Fibroblast of the conjunctiva (primary cell): ENCODE measurements at regions not wholly inside any gene's neighbourhood (a gene's known extent, or its start where the extent isn't known, plus 50 kb on each side); places are given as distances from the start of the nearest gene placed in this dataset.

Experiments
- DNase-seq: peaks from one replicate; pipeline ENCODE4 v3.0.0-alpha.2; 2010; ENCODE audit warnings: low read depth

DNA sequence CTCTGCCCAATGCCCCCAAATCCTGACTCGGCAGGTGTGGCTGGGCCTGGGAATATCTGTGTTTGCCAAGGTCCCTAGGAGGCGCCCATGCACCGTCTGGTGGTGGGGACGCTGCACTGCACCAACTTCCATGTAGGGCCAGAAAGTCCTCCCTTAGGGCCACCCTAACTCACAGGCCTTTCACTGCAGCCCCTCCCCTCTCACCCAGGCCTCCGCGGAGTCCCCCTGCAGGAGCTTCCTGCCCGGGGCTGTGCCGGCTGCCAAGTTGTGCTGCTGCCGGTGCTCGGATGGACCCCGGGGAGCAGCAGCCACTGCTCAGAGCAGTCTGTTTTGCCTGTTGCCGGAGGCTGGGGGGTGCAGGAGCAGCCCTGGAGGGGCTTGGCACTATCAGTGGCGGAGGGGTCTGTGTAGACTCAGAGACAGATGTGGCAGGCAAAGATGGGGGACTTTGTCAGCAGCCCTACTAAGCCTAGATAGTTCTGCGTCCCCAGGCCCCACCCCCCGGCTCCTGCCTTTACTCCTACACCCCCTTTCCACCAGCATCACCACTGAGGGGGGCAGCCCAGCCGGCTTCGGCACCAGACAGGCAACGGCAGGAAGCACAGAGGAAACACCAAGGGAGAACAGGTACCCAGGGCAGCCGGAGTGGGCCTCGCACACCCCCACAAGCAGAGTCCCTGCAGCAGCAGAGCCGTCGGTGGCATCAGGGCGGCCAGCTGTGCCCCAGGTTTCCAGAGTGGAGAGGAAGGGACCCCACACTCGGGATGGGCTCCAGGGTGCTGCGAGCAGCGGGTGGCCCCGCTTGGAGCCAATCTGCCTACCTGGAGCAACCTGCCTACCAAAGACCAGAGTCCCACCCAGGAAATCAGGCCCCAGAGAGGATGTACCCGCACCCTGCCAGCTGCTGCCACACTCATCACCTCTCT, 124.3 kb downstream of the TRIM29 start:
- no peak for DNase-seq

DNA sequence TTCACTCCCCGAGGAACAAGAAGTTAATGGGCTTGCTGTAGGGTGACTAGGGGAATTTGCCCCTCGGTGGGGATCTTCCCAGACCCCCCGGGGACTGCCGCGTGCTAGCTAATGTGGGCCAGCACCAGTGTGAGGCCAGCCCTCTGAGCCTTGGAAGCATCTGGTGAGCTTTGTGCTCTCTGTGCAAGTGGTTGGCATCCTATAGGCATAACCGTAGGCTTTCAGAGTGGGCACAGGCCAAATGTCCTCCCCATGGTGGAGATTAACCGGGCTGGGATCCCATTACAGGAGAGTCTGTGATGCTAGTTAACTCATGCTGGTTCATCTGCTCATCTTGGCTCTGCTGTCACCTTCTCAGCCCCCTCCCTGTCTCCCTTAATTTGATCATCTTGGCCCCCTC, 125.7 kb downstream of the TRIM29 start:
- DNase-seq, result no peak

DNA sequence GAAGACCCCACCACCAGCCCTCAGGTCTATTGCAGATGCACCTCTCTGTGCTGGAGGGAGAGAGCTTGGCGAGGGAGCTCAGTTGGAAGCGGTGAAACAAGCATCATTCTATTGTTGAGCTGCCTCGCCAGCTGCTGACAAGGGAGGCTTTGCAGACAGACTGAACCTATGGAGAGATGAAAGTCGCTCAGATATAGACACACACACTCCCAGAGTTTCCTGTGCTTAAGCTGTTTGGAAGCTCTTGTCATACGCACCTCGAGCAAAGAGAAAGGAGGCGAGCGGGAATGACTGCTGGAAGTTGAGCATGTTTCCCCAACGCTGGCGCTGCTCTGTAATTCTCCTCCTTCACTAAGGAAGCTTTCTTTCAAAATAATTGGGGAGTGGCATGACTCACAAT, 126.1 kb downstream of the TRIM29 start:
- DNase-seq, result no peak

DNA sequence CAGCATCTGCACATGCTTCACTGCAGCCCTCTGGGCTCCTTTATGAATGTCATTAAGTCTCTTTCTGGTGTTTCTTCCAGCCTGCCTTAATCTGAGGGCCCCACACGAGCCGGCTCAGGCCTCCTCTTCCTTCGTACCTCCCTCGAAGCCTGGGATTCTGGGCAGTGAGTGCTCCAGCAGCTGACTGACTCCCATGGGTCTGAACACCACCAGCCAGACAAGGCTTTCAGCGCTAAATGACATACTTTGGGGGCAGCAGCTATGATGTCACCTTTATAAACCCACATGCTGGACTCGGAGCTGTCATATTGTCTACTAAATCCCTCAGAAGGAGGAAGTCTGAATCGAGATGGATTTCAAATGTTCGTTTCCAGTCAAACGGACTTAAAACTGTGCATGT, 127.1 kb downstream of the TRIM29 start:
- no peak for DNase-seq

DNA sequence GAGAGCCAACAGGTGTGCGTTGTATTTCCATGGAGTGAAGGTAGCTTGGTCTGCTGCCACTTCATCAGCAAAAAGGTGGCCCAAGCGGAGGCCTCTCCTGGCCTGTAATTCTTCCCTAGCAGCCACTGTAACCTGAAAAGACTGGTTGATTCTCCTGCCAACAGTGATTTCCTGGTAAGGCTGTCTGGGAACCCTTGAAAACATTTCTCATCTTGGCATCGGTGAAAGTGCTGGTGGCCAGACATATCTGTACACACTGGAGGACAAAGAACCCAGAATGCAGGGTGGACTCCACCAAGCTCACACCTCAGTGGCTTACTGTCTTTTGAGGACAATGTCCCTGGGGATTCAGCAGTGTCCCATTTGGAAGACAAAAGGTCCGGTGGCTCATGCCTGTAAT, 128.0 kb downstream of the TRIM29 start:
- DNase-seq, result no peak

DNA sequence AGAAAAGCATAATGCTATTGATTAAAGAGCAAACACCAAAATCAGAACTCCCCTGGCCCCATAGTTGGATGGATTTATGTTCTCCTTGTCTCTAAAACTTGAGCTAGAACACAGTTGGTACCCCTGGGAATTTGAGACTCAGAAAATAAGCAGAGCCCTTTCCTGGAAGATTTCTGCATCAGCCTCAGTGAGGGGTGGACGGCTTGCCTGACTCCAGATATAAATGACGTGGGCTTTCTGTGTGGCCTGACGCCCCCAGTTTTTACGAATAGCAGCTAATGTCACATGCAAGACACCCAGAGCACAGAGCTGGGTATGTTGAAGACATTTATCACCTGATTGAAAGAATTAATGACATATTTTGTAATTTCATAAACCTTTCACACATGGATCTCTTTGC, 130.8 kb downstream of the TRIM29 start:
- no peak for DNase-seq

DNA sequence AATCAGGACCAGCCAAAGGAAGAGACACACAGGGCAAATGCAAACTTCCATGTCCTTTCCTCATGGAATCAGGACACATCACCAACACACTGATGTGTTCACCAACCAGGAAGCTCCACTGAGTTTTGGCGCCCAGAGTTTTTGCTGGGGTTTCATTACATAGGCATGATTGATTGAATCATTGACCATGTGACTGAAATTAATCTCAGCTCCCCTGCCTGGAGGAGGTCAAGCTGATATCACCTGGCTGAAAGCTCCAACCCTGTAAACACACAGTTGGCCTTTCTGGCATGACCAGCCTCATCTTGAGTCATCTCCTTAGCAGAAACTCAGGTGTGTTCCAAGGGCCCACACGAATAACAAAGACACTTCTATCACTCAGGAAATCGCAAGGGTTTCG, 133.2 kb downstream of the TRIM29 start:
- DNase-seq, result no peak

DNA sequence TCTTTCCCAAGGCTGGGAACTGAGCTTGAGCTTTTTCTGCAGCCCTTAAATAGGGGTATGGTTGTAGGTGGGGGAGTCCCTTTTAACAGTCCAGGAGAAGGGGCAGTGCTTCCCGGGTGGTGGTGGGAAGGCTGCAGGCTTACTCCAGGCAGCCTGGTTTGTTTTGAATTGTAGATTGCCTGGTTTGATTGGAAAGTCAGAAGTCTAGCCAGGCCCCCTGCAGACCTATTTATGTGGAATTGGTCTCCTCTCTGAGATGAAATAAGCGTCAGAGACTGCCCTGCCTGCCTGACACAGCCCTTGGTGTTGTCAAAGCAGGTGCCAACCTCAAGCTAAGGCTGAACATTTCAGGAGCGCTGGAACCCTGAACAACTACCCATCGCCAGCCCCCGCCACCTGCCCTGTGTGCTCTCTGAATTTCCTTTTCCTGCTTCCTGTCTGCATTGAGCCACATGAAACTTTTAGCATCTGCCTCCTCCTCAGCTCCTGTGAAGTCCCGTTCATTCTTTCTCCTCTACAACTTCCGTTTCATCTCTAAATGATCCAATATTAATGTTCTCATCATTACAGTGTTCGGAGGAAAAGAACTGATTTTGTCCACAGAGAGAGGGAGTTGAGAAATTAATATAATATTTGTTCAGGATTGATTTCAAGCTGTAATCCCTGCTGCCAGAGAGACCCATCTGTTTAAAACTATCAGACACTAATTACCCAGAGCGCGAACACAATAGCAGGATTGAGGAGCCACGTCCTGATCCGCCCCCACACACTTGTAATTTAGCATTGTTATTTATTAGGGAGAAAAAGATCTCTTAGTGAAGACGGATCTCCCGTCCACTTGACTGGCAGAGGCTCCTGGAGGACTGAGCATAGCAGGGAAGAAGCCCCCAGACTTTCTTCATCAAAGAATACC, 136.5 kb downstream of the TRIM29 start:
- DNase-seq, result no peak

DNA sequence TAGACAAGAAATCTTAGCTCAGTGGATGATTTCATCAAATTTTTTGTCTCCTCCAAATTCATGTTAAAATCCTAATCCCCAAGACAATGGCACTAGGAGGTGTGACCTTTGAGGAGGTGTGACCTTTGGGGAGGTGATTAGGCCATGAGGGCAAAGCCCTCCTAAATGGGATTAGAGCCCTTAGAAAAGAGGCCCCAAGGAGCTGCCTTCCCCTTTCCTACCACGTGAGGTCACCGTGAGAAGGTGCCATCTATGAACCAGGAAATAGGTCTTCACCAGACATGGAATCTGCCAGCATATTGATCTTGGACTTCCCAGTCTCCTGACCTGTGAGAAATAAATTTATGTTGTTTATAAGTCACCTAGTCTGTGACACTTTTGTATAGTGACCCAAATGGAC, 138.7 kb downstream of the TRIM29 start:
- no peak for DNase-seq

DNA sequence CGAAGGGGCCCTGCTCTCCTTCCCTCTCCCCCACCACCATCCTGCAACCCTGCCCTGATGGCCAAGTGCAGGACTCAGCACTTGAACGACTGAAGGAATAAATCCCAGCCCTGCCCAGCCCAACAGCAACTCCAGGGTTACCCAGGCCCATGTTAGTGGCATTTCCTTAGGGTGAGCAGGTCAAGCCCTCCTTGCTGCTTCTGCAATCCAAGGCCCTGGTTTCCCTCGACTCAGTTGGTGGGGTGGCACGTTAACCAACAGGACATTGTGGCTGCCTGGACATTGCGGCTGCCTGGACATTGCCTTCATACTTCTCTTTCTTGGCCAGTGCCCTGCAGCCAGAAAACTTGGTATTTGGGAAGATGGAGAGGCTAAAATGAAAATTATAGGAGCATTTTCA, 141.4 kb downstream of the TRIM29 start:
- DNase-seq, result no peak

DNA sequence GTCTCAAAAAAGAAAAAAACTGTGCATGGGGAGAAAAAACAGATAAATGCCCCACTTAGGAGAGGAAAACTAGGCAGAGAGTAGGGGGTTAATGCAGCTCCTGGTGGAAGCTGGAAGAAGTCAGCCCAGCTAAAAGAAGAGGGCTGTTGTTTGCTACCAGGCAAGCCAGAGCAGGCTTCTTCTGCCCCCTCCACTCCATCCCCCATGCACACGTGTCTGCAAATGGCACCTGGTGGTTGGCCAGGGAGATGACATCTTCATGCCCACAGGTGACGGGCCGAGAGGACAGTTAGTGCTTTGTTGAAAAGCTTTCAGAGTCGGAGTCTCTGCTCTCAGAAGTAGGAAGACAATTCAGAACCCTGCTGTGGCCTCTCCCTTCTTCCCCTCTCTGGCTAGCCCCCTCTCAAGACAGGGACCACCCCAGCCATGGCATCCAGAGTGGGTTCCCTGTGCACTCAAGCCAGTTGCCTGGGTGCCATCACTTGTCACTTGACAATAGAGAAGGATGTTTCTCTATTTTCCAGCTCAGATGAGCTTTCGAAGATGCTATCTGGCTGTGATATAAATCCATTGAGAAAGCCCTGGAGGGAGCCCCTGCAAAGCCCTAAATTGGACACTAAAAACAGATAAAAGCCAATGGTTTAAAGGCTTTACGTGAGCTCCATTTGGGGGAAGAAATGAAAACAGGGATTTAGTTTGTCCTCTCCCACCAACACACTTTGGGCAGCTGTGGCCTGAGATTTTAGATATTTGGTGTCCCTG, 142.0 kb downstream of the TRIM29 start:
- no peak for DNase-seq

DNA sequence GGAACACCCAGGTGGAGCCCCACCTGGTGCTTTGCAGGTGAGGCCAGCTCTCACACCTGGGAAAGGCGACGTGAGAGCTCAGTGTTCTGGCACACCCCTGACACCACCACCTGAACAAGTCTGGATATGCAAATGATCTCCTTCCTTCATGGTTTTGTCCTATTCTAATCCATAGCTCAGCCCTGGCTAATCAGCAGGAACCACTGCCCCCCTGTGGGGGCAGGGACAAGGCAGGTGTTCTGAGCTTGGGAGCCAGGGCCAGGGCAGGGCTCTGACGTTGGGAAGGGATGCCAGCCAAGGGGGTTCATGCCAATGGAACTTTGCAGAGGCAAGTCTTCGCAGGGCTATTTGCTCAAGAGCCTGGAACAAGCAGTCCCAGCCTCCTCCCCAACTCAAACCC, 144.2 kb downstream of the TRIM29 start:
- DNase-seq, result no peak

DNA sequence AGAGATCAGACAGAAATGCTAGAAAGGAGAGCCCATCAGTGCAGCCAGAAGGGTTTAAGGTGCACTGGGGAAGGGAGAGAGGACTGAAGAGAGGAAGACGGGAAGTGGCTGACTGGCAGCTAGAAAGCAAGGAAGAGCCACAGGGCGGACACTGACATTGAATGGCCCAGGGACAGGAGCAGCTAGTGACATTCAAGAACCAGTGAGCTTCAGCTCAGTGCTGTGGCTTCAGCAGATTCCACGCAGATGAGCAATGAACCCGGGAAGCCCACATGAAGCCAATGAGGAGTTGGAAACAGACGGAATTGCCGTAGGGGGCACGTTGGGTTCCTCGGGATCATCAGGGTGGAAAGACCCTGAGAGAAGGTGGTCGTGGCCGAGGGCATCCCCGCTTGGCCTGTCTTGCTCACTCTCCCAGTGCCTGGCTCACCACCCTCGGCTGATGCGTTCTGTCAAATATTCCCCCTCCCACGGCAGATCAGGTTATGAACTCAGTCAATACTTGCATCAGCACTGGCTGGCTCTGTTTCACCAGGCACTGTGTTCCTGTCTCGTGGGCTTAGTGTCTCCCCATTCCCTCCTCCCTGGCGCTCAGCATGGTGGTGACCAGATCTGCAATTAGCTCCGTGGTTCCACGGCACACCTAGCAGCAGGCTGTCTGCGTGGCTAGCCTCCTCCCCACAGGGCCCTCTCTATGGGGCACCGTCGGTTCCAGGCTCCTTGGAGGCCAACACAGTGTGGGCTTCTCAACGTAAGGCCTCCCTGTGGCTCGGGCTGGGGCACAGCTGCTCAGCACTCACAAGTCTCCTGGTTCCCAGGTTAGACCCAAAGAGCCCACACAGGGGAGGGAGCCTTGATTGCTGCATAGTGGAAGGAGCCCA, 145.5 kb downstream of the TRIM29 start:
- no peak for DNase-seq

DNA sequence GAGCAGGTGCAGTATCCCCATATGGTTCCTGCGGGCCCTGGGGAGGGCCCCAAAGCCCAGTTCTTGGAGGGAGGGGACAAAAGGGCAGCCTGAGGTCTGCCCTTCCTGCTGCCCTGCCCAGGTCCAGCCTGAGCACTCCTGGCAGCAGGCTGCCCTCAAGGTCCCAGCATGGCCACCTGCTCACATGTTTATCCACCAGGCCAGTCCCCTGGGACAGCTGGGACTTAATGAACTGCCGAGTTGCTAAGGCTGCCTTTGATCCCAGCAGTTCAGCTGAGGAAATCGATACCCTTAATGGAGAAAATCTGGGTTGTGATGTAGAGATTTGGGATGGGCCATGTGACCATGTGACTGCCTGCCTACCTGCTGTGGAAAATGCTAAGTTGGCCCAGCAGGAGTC, 146.2 kb downstream of the TRIM29 start:
- DNase-seq, result no peak

DNA sequence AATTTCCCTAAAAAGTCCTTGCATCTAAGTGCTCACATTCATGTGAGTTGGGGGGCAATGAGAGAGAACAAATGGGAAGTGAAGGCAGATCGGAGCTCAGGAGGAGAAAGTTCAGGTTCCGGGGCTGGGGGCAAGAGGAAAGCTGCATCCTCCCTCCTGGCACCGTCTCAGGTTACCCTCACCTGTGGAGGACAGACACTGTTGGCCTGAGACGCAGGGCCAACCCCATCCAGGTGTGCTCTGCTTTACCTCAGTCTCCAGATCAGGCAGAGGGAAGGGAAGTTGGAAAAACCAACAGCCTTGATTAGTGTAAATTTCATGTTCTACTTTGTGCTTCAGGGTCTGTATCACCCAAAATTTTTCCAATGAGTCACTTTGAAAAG, 146.9 kb downstream of the TRIM29 start:
- no peak for DNase-seq

DNA sequence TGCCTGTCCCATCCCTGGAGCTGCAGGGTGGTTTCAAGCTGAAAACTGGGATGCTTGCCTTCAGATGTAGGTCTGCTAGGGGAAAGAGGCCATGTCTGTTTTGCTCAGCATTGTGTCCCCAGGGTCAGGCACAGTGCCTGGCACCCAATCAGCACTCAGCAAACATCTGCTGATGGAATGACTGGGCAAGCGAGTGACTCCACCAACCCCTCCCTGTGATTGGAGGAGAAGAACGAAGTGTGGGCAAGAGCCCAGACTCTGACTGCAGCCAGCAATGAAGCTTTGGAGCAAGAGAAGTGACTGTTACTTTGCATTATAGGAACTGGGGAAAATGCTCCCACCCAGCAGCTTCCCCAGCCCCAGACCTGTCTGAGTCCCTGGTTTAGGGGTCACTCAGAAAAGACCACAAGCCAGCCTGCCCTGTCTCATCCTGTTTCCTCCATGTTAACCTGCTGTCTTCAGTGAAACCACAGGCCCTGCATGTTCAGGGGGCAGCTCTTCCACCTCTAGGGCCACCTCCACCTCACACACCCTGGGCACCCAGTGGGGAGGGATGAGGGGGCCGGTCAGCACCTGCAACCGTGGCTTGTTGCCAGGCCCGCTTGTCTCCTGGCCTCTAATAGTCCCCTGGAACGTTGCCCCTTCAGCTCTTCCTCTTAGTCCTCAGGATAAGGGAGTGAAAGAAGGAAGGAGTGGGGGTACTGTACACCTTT, 147.4 kb downstream of the TRIM29 start:
- DNase-seq, result peak; percentile 20

DNA sequence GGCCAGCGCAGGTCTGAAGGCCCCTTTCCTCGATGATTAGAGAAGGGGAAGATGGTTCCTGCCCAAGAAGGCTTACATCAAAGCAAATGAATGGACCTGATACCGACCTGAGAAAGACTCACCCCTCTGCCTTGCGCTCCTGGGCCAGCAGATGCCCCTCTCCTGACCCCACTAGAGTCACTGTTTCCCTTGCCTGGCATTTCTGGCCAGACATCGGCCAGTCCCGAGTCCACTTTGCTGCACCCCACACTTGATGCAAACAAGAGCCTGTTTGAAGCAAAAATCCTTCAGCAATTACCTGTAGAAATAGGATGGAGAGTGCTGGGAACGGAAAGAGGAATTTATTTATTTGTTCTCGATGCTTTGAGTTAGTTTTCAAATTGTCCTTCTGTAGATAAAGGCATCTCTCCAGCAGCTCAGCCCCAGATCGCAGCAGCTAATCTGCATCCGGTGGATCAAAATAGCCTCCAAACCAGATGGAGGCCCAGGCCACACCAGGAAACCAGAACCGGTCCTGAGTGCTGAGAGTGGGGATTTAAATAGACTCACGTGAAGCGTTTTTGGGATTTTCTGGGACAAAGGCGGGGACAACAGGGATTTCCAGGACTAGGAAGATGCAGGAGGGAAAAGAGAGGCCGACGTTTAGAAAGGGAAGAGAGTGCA, 148.6 kb downstream of the TRIM29 start:
- no peak for DNase-seq

DNA sequence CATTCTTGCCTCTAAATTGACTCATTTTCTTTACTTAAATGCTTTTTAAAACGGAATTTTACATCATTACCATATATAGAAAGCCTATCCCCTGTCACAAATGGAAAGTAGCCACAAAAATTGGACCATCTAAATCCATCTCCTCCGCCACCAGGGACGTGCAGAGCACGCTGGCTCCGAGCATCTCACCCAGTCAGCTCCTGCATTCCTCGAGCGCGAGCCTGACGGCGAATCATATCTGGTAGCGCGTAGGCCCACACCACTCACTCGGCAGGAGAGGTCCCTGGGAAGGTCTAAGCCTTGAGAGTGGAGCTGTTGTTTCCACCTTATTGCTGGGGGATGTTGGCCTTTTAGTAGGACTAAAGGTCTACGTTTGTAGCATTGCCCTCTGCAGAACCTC, 152.4 kb downstream of the TRIM29 start:
- no peak for DNase-seq

DNA sequence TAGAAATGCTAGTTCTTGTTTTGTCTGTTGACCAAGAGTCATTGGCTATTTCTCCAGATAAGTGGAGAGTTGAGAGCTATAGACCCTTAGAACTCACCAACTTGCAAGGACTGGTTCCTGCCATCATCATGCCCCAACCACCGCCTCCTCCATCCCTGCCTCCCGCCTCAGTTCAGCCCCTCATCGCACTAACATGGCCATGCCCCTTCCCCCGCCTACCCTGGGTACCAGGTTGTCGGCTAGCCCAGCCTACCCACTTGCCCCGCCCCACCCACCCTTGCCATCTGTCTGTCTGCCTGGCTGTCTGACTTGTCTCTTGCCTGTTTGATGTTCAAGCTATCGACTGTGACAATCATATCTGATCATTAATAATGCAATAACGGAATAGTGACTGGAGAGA, 154.1 kb downstream of the TRIM29 start:
- no peak for DNase-seq

DNA sequence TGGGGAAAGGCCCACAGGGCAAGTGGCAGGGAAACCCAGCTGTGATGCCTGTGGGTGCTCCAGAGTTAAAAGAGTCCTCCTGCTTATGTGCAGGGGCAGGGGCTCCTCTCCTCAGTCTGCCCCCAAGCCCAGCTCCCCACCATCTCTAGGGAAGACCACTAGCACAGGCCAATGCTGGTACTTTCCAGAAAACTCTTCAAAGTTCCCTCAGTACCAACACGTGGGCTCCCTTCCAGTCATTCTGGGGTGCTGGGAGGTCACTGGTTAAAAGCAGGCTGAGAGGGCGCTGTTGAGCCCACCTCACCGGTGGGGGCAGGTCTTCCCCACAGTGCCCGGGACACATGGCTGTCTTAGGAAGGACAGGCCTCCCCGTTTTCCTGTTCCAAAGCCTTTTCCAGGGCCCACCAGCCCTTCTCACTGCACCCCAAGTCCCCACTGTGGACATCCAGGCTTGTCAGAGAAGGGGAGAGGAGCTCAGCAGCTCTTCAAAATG, 154.6 kb downstream of the TRIM29 start:
- no peak for DNase-seq
